Upper lobe of left lung (tissue), 6 donors: ENCODE measurements at regions not wholly inside any gene's neighbourhood (a gene's known extent, or its start where the extent isn't known, plus 50 kb on each side); places are given as distances from the start of the nearest gene placed in this dataset.

ENCODE experiments used
- ATAC-seq, 2 donors: fragments of 200-7000 bp; cut with Tn5 transposase; one replicate each; pipeline ENCODE4 v1.9.1; 2022; ENCODE audit warnings: mild to moderate bottlenecking in 2 of 2, moderate library complexity in 2 of 2; ENCODE audit not compliant: low FRiP score in 2 of 2
- DNase-seq, 2 donors: peaks; one replicate each; pipeline ENCODE4 v3.0.0-alpha.2; 2019 to 2020
- H3K27ac ChIP-seq, 4 donors: fragments of 200-600 bp; sonication (generic); one replicate each; pipeline ENCODE4 v1.5.1; 2016 to 2019
- H3K27me3 ChIP-seq, 4 donors: fragments of 200-600 bp; sonication (generic); one replicate each; pipeline ENCODE4 v1.5.1; 2017 to 2019
- H3K36me3 ChIP-seq, 4 donors: fragments of 200-600 bp; sonication (generic); one replicate each; pipeline ENCODE4 v1.5.1; 2016 to 2019
- H3K4me1 ChIP-seq, 4 donors: fragments of 200-600 bp; sonication (generic); one replicate each; pipeline ENCODE4 v1.5.1; 2018 to 2019
- H3K4me3 ChIP-seq, 4 donors: fragments of 200-600 bp; sonication (generic); one replicate each; pipeline ENCODE4 v1.5.1; 2017 to 2019; ENCODE audit warnings: mild to moderate bottlenecking in 2 of 4, moderate library complexity in 1 of 4
- H3K9me3 ChIP-seq, 4 donors: fragments of 200-600 bp; sonication (generic); one replicate each; pipeline ENCODE4 v1.5.1; 2018 to 2019
- EP300 ChIP-seq, 4 donors: sonication (generic); formaldehyde crosslinking; IDR thresholded peaks; one replicate each; pipeline ENCODE4 v1.5.1; 2017; ENCODE audit warnings: antibody characterized with exemption in 4 of 4, control low read depth in 2 of 4
- POLR2A ChIP-seq, 4 donors: fragments of 450-650 bp; IDR thresholded peaks; one replicate each; pipeline ENCODE4 v1.5.1; 2016 to 2017; ENCODE audit warnings: antibody characterized with exemption in 4 of 4, mild to moderate bottlenecking in 2 of 4
- POLR2AphosphoS5 ChIP-seq, 2 donors: sonication (generic); formaldehyde crosslinking; IDR thresholded peaks; one replicate each; pipeline ENCODE4 v1.5.1; 2017; ENCODE audit warnings: antibody characterized with exemption in 2 of 2
- WGBS, 2 donors: methylation state at CpG; one replicate each; pipeline ENCODE4 v1.1.5; 2017 to 2018; 5-methylcytosine and 5-hydroxymethylcytosine counted together
- TF ChIP-seq, protein P1 (sequence below), 6 experiments: fragments of 450-650 bp in 4 of 6; fragments of 200-600 bp in 2 of 6; sonication (generic) in 2 of 6; IDR thresholded peaks; one replicate each; pipeline ENCODE4 v1.5.1; 2016 to 2019; ENCODE audit warnings: antibody characterized with exemption in 6 of 6
- donor health status: DM: no; HTN: no; CAD: no; lungs with moderate emphysema.
- donor health status: DM: no; HTN: yes; CAD: no; lungs with severe emphysema.

DNA sequence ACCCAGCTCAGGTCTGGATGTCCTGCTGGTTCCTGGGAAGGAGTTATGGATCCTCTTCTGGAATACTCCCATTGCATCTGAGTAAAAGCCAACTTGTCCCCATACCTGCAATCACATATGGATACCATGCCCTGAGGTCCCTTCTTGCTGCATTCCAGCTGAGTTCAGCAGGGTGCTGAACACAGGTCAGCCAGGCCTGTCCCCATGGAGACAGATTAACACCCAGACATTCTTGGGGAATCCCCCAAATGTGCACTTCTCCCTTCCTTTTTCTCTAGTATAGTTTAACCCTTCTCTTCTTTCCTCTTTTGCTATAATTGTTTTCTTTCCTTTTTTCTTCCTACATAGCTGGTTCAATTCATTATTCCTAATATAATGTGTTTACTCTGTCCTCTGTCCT lies 799.6 kb upstream of the HS6ST1 start:
- Histone ChIP-seq H3K27ac (no peak overlapping the region), H3K9me3 (no peaks in the 10 kb centered on the region), H3K36me3 (no peaks in the 10 kb centered on the region), H3K4me3 (no peak overlapping the region), H3K4me1 (no peaks in the 10 kb centered on the region), H3K27me3 (no peaks in the 10 kb centered on the region)
- TF ChIP-seq EP300 (IDR thresholded peaks at IDR 0.05) (no peak), POLR2A (IDR thresholded peaks at IDR 0.05) (no peak), POLR2AphosphoS5 (IDR thresholded peaks at IDR 0.05) (no peak)
- TF ChIP-seq, protein P1, sequence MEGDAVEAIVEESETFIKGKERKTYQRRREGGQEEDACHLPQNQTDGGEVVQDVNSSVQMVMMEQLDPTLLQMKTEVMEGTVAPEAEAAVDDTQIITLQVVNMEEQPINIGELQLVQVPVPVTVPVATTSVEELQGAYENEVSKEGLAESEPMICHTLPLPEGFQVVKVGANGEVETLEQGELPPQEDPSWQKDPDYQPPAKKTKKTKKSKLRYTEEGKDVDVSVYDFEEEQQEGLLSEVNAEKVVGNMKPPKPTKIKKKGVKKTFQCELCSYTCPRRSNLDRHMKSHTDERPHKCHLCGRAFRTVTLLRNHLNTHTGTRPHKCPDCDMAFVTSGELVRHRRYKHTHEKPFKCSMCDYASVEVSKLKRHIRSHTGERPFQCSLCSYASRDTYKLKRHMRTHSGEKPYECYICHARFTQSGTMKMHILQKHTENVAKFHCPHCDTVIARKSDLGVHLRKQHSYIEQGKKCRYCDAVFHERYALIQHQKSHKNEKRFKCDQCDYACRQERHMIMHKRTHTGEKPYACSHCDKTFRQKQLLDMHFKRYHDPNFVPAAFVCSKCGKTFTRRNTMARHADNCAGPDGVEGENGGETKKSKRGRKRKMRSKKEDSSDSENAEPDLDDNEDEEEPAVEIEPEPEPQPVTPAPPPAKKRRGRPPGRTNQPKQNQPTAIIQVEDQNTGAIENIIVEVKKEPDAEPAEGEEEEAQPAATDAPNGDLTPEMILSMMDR (IDR thresholded peaks at IDR 0.05) = no peak
- no peak for DNase-seq
- ATAC-seq = no peak

DNA sequence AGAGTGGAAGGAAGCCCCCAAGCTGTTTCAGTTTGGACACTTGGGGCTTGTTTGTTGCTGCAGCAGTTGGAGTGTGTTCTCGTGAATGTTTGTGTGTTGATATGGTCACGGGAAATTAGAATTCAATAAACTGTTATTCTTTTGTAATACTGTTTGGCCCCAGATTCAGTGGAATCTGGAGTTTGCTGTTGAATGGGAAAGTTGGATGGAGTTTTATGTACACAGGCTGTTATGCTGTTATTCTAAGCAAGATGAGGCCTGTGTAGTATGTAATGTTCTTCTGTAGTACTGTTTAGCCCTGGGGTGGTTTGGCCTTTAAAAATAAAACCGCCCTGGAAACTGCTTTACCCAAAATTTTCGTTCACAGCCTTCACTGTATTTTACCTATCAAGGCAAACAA lies 810.4 kb upstream of the HS6ST1 start:
- no peaks in the 10 kb centered on the region for H3K36me3 ChIP-seq
- no peaks in the 10 kb centered on the region for H3K27me3 ChIP-seq
- TF ChIP-seq POLR2AphosphoS5 (IDR thresholded peaks at IDR 0.05) (no peak), EP300 (IDR thresholded peaks at IDR 0.05) (no peak), POLR2A (IDR thresholded peaks at IDR 0.05) (no peak)
- TF ChIP-seq, protein P1 (IDR thresholded peaks at IDR 0.05) = no peak
- ATAC-seq (no peak), DNase-seq (no peak)
- 52 to 68% methylated on average over 4 of the region's 4 CpGs for WGBS, 2 donors
- H3K4me1 ChIP-seq = no peaks in the 10 kb centered on the region
- H3K4me3 ChIP-seq = no peak overlapping the region
- H3K9me3 ChIP-seq = no peaks in the 10 kb centered on the region
- H3K27ac ChIP-seq = no peak overlapping the region

- Histone ChIP-seq H3K36me3 (no peaks in the 10 kb centered on the region), H3K27ac (no peak overlapping the region), H3K27me3 (no peaks in the 10 kb centered on the region), H3K4me3 (no peak overlapping the region), H3K4me1 (no peaks in the 10 kb centered on the region), H3K9me3 (no peaks in the 10 kb centered on the region)
- no peak for TF ChIP-seq EP300 (IDR thresholded peaks at IDR 0.05)
- TF ChIP-seq, protein P1 (IDR thresholded peaks at IDR 0.05) = no peak
- no peak for TF ChIP-seq POLR2A (IDR thresholded peaks at IDR 0.05)
- no peak for TF ChIP-seq POLR2AphosphoS5 (IDR thresholded peaks at IDR 0.05)
- ATAC-seq = no peak
- 67 to 79% methylated on average over 8 of the region's 8 CpGs for WGBS, 2 donors
- DNase-seq = no peak
Observed at GRCh38 chr2:129133692-129134641, 815.3 kb upstream of the HS6ST1 start.

DNA sequence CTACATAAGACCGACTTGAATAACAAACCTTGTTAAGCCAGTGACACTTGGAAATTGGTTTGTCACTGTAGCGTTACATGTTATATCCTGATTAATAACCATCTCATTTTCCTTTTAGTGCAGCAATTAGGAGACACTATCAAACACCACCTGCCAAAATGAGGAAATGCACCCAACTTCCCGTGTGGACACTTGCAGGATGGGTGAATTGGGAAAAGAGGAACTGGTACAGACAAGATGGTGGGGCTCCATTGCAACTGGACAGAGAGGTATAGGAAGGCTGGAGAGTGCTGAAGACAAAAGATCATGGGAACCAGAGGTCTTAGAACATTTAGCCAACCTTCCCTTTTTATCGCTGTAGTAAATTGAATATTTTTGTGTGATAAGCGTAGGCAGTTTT lies 816.3 kb upstream of the HS6ST1 start:
- 75 to 83% methylated on average over 5 of the region's 5 CpGs for WGBS, 2 donors
- DNase-seq = no peak
- no peaks in the 10 kb centered on the region for H3K27me3 ChIP-seq

GRCh38 chr2:129139380-129139779 lies 820.7 kb upstream of the HS6ST1 start:
- ATAC-seq (no peak), DNase-seq (no peak)
- 71 to 89% methylated on average over 2 of the region's 2 CpGs for WGBS, 2 donors
- H3K9me3 ChIP-seq = no peaks in the 10 kb centered on the region
- H3K4me3 ChIP-seq = no peak overlapping the region
- H3K27ac ChIP-seq = no peak overlapping the region
- no peak for TF ChIP-seq POLR2AphosphoS5 (IDR thresholded peaks at IDR 0.05)
- TF ChIP-seq EP300 (IDR thresholded peaks at IDR 0.05) = no peak
- no peak for TF ChIP-seq POLR2A (IDR thresholded peaks at IDR 0.05)
- TF ChIP-seq, protein P1 (IDR thresholded peaks at IDR 0.05) = no peak
- H3K36me3 ChIP-seq = no peaks in the 10 kb centered on the region
- H3K4me1 ChIP-seq = no peaks in the 10 kb centered on the region
- H3K27me3 ChIP-seq = no peaks in the 10 kb centered on the region

More for the DNA sequence above, 816.3 kb upstream of the HS6ST1 start:
- H3K27ac ChIP-seq = no peak overlapping the region
- H3K4me3 ChIP-seq = no peak overlapping the region
- no peaks in the 10 kb centered on the region for H3K36me3 ChIP-seq
- no peak for ATAC-seq
- H3K9me3 ChIP-seq = no peaks in the 10 kb centered on the region
- no peaks in the 10 kb centered on the region for H3K4me1 ChIP-seq
- no peak for TF ChIP-seq POLR2AphosphoS5 (IDR thresholded peaks at IDR 0.05)
- no peak for TF ChIP-seq EP300 (IDR thresholded peaks at IDR 0.05)
